ENCODE measurements at regions not wholly inside any gene's neighbourhood (a gene's known extent, or its start where the extent isn't known, plus 50 kb on each side); places are given as distances from the start of the nearest gene placed in this dataset.
A peak's percentile ranks its signal among the peaks of the same experiment; 100 is the strongest.

- Mint-ChIP-seq H3K27me3 (peaks cover 6 to 13% of the 10 kb centered on the region in 2 donors), H3K27ac (no peak overlapping the region), H3K4me1 (ENCODE audit: low read depth in 2 of 2) (peaks cover 28 to 35% of the 10 kb centered on the region in 2 donors), H3K36me3 (peaks cover 7% of the 10 kb centered on the region), H3K9me3 (no peaks in the 10 kb centered on the region), H3K4me3 (no peak overlapping the region)
- ATAC-seq (no peak), DNase-seq (ENCODE audit: low spot score) (no peak)
These were observed 97.2 kb downstream of the TRIM36 start for GRCh38 chr5:115072266-115073064.

- peak overlapping the region; percentile 70 for H3K4me3 Mint-ChIP-seq
- ATAC-seq (peak in 1 of 2 donors; percentile 79), DNase-seq (ENCODE audit: low spot score) (no peak)
- H3K27ac Mint-ChIP-seq = peak overlapping the region; percentile 17 to 70
- H3K4me1 Mint-ChIP-seq (ENCODE audit: low read depth in 2 of 2) = peaks cover 28 to 35% of the 10 kb centered on the region in 2 donors
- H3K36me3 Mint-ChIP-seq = peaks cover 7% of the 10 kb centered on the region
- H3K9me3 Mint-ChIP-seq = no peaks in the 10 kb centered on the region
- peaks cover 6 to 13% of the 10 kb centered on the region in 2 donors for H3K27me3 Mint-ChIP-seq
These were observed 99.0 kb downstream of the TRIM36 start for GRCh38 chr5:115070737-115071136.

DNA sequence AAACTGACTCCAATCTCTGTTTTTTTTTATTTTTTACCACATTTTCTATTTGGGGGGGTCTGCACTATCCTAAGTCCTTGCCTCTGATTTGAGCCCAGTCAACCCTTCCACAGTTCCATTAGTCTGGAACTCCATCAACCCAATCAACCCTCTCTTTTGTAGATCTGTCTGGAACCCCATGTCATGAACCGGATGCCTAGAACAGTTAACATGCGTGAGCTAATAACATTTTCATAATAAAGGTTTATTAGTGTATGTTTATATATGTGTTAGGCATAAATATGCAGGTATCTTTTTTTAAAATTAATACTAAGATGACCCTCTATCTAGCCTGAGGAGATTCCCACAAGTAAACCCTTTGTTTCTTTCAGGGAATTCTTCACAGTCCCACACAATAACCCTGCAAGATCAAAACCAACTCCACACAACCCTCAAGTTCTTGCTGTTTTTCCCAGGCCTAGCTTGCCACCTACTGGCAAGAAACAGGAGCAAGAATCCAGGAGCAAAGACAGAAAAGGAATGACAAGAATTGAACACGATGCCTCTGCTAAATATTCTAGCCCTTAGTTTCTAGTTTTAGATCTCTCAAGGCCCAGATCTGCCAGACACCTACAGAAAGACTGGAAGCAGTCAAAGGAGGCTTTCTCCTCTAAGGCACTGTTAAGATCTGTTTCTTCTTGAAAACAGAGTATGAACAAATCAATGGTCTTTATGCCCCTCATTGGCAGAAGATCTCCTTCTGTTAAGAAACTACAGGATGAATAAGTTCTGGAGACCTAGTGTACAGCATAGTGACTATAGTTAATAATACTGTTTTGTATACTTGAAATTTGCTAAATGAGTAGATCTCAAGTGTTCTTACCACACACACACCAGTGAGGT lies 100.4 kb downstream of the TRIM36 start:
- Mint-ChIP-seq H3K4me1 (ENCODE audit: low read depth in 2 of 2) (peaks cover 28 to 35% of the 10 kb centered on the region in 2 donors), H3K27me3 (peaks cover 6 to 13% of the 10 kb centered on the region in 2 donors), H3K9me3 (no peaks in the 10 kb centered on the region), H3K27ac (peak overlapping the region; percentile 70 to 78), H3K4me3 (peak overlapping the region; percentile 75), H3K36me3 (peaks cover 7% of the 10 kb centered on the region)
- DNase-seq (ENCODE audit: low spot score) = no peak
- ATAC-seq = peak in 1 of 2 donors; percentile 33

GRCh38 chr5:115068239-115069086 lies 101.2 kb downstream of the TRIM36 start:
- Mint-ChIP-seq H3K27me3 (peaks cover 0 to 9% of the 10 kb centered on the region in 2 donors), H3K27ac (peak overlapping the region; percentile 70 to 78), H3K4me3 (peak overlapping the region; percentile 75), H3K9me3 (no peaks in the 10 kb centered on the region), H3K36me3 (peaks cover 7% of the 10 kb centered on the region), H3K4me1 (ENCODE audit: low read depth in 2 of 2) (peaks cover 28 to 35% of the 10 kb centered on the region in 2 donors)
- ATAC-seq (peak; percentile 79 to 87), DNase-seq (ENCODE audit: low spot score) (peak; percentile 76)

GRCh38 chr5:115064380-115064779 lies 105.3 kb downstream of the TRIM36 start:
- peaks cover 7% of the 10 kb centered on the region for H3K36me3 Mint-ChIP-seq
- H3K4me1 Mint-ChIP-seq (ENCODE audit: low read depth in 2 of 2) = peaks cover 14 to 16% of the 10 kb centered on the region in 2 donors
- ATAC-seq = no peak
- H3K9me3 Mint-ChIP-seq = no peaks in the 10 kb centered on the region
- DNase-seq (ENCODE audit: low spot score) = no peak
- H3K4me3 Mint-ChIP-seq = no peak overlapping the region
- peaks cover 0 to 2% of the 10 kb centered on the region in 2 donors for H3K27me3 Mint-ChIP-seq
- no peak overlapping the region for H3K27ac Mint-ChIP-seq

DNA sequence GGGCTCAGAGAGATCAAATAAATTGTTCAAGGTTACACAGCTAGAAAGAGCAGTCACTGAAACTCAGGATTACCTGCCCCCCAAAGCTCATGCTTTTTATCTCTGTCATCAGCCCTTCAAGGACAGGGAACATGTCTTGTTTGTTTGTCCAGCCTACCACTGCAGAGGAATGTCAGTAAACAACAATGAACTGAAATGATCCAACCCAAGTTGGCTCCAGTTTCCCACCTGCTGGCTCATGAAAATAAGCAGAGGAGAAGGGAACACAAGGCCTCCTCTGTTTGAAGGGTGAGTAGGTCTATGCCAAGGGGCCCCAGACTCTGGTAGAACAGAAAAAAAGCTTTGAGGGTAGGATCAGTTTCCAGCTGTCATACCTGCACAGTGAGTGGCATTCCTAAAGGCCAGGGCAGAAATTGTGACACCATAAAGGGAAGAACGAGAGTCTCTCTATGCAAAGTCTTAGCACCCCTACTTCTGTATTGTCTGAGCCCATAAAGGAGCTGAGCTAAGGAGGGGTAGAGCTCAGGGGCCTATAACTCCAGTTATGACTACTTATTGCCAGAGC lies 115.2 kb downstream of the TRIM36 start:
- H3K27ac Mint-ChIP-seq = no peak overlapping the region
- no peaks in the 10 kb centered on the region for H3K4me1 Mint-ChIP-seq (ENCODE audit: low read depth in 2 of 2)
- no peaks in the 10 kb centered on the region for H3K9me3 Mint-ChIP-seq
- no peak overlapping the region for H3K4me3 Mint-ChIP-seq
- H3K36me3 Mint-ChIP-seq = no peaks in the 10 kb centered on the region
- ATAC-seq (no peak), DNase-seq (ENCODE audit: low spot score) (no peak)
- peaks cover 6 to 11% of the 10 kb centered on the region in 2 donors for H3K27me3 Mint-ChIP-seq

- H3K27ac Mint-ChIP-seq = no peak overlapping the region
- H3K27me3 Mint-ChIP-seq = peaks cover 14 to 21% of the 10 kb centered on the region in 2 donors
- no peaks in the 10 kb centered on the region for H3K4me1 Mint-ChIP-seq (ENCODE audit: low read depth in 2 of 2)
- peaks cover 5% of the 10 kb centered on the region for H3K9me3 Mint-ChIP-seq
- ATAC-seq (no peak), DNase-seq (ENCODE audit: low spot score) (no peak)
- no peaks in the 10 kb centered on the region for H3K36me3 Mint-ChIP-seq
- no peak overlapping the region for H3K4me3 Mint-ChIP-seq
These were observed 116.8 kb downstream of the TRIM36 start for GRCh38 chr5:115052948-115053347.

DNA sequence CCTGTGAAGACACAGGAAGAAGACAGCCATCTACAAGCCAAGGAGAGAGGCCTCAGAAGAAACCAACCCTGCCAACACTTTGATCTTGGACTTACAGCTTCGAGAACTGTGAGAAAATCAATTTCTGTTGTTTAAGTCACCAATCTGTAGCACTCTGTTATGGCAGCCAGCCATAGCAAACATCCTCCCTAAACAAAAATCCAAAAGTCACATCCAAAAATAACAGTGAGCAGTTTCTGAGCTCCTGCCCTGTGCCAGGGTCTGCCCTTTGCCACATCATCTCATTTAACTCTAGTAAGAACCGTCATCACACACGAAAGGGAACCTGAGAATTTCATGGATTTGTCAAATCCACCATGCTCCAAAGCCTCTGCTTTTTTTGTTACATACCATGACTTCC lies 118.8 kb downstream of the TRIM36 start:
- Mint-ChIP-seq H3K4me3 (no peak overlapping the region), H3K27ac (no peak overlapping the region), H3K9me3 (peaks cover 5% of the 10 kb centered on the region), H3K4me1 (ENCODE audit: low read depth in 2 of 2) (no peaks in the 10 kb centered on the region), H3K27me3 (peaks cover 9 to 21% of the 10 kb centered on the region in 2 donors), H3K36me3 (no peaks in the 10 kb centered on the region)
- ATAC-seq (no peak), DNase-seq (ENCODE audit: low spot score) (no peak)

DNA sequence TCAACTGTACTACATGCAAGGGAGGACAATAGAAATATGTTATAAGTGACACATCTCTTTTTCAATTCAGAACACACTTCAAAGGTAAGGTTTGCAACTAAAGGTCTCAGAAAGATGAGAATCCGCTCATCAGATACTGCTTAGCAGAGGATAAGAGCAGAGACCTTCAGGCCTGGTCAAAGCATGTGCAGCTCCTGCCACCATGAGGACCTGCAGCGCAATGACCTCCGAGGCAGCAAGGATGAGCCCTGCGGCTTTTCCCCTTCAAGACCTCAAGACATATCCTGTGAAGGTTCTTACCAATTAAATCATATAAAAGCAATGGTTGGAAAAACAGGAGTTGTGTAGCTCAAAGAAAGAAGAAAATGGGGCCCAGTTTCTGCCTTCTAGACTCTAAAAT lies 135.8 kb downstream of the TRIM36 start:
- Mint-ChIP-seq H3K4me3 (no peak overlapping the region), H3K9me3 (peaks cover 4% of the 10 kb centered on the region), H3K27ac (no peak overlapping the region), H3K4me1 (ENCODE audit: low read depth in 2 of 2) (no peaks in the 10 kb centered on the region), H3K27me3 (no peaks in the 10 kb centered on the region), H3K36me3 (peaks cover 16% of the 10 kb centered on the region)
- DNase-seq (ENCODE audit: low spot score) (no peak), ATAC-seq (no peak)

GRCh38 chr5:115028557-115028956 lies 141.2 kb downstream of the TRIM36 start:
- Mint-ChIP-seq H3K27ac (no peak overlapping the region), H3K4me3 (no peak overlapping the region), H3K9me3 (no peaks in the 10 kb centered on the region), H3K36me3 (no peaks in the 10 kb centered on the region), H3K27me3 (peaks cover 9 to 12% of the 10 kb centered on the region in 2 donors), H3K4me1 (ENCODE audit: low read depth in 2 of 2) (no peaks in the 10 kb centered on the region)
- ATAC-seq (no peak), DNase-seq (ENCODE audit: low spot score) (no peak)

- no peaks in the 10 kb centered on the region for H3K36me3 Mint-ChIP-seq
- no peak for ATAC-seq
- no peak overlapping the region for H3K4me3 Mint-ChIP-seq
These were observed 144.8 kb downstream of the TRIM36 start for GRCh38 chr5:115024922-115025321.

GRCh38 chr5:115022303-115022702 lies 147.4 kb downstream of the TRIM36 start:
- H3K4me1 Mint-ChIP-seq (ENCODE audit: low read depth in 2 of 2) = no peaks in the 10 kb centered on the region
- no peak overlapping the region for H3K4me3 Mint-ChIP-seq
- ATAC-seq (no peak), DNase-seq (ENCODE audit: low spot score) (no peak)
- no peak overlapping the region for H3K27ac Mint-ChIP-seq
- H3K9me3 Mint-ChIP-seq = no peaks in the 10 kb centered on the region
- H3K36me3 Mint-ChIP-seq = no peaks in the 10 kb centered on the region
- H3K27me3 Mint-ChIP-seq = peaks cover 9 to 12% of the 10 kb centered on the region in 2 donors

More at GRCh38 chr5:115024922-115025321, 144.8 kb downstream of the TRIM36 start:
- Mint-ChIP-seq H3K27me3 (peaks cover 9 to 12% of the 10 kb centered on the region in 2 donors), H3K4me1 (ENCODE audit: low read depth in 2 of 2) (no peaks in the 10 kb centered on the region), H3K27ac (no peak overlapping the region), H3K9me3 (no peaks in the 10 kb centered on the region)
- no peak for DNase-seq (ENCODE audit: low spot score)

- Mint-ChIP-seq H3K36me3 (peaks cover 4% of the 10 kb centered on the region), H3K4me1 (ENCODE audit: low read depth in 2 of 2) (no peaks in the 10 kb centered on the region), H3K27me3 (no peaks in the 10 kb centered on the region), H3K27ac (no peak overlapping the region), H3K4me3 (no peak overlapping the region), H3K9me3 (no peaks in the 10 kb centered on the region)
- no peak for DNase-seq (ENCODE audit: low spot score)
- no peak for ATAC-seq
These were observed 153.1 kb downstream of the TRIM36 start for GRCh38 chr5:115016646-115017045.
